ENCODE measurements at regions not wholly inside any gene's neighbourhood (a gene's known extent, or its start where the extent isn't known, plus 50 kb on each side); places are given as distances from the start of the nearest gene placed in this dataset.

DNA sequence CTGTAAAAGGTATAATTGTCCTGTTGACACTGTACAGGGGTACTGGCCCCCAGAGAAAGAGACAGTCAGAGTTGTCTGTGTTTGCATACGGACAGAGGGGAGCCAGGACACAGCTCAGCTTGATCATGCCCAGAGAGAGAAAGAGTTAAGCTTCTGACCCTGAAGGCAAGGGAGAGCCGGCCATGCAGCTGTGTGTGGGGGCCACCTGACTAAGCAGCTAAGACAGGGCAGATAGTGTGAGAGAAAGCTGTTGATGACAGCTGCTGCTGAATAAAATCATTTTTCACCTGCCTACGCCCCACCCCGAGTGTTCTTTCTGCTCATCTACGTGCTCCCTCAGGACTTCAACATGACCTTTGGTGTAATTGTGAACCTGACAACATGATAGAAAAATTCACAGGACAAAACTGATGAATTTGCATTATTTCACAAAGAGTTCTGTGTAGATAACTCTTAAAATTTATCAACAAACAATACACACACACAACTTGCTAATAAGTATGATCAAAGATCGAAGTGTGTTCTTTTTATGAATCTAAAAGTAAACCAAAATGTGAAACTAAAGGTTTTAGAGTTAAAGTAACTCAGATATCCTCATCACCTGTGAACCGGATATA is 1294.3 kb upstream of the ATXN8OS start:
- Histone ChIP-seq H3K27me3 (ENCODE audit: control insufficient read depth, insufficient read depth, low read length) (no peaks in the 10 kb centered on the region), H3K4me3 (ENCODE audit: low read depth, low read length) (no peak overlapping the region), H3K36me3 (ENCODE audit: control insufficient read depth, insufficient read depth, low read length) (no peaks in the 10 kb centered on the region)
- DNase-seq (ENCODE audit: low read depth) = no peak
- TF ChIP-seq, protein P1, sequence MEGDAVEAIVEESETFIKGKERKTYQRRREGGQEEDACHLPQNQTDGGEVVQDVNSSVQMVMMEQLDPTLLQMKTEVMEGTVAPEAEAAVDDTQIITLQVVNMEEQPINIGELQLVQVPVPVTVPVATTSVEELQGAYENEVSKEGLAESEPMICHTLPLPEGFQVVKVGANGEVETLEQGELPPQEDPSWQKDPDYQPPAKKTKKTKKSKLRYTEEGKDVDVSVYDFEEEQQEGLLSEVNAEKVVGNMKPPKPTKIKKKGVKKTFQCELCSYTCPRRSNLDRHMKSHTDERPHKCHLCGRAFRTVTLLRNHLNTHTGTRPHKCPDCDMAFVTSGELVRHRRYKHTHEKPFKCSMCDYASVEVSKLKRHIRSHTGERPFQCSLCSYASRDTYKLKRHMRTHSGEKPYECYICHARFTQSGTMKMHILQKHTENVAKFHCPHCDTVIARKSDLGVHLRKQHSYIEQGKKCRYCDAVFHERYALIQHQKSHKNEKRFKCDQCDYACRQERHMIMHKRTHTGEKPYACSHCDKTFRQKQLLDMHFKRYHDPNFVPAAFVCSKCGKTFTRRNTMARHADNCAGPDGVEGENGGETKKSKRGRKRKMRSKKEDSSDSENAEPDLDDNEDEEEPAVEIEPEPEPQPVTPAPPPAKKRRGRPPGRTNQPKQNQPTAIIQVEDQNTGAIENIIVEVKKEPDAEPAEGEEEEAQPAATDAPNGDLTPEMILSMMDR (IDR thresholded peaks at IDR 0.05; ENCODE audit: insufficient read depth, low read length, poor library complexity, severe bottlenecking) = no peak

DNA sequence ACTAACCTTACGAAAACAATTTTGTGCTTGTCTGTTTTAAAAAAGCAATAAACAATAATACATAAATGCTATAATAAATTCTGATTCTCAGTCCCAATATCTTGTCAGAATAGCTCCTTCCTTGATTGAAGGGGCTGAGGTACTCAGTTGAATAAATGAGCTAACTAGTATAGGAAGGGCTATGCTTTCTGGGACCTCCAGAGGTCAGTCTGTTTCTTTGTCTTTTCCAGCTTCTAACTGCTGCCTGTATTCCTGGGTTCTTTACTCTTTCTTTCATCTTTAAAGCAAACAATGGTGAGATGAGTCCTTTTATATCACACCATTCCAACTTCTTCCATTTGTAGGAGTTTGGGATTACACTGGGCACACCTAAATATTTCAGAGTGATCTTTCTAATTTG is 1297.0 kb upstream of the ATXN8OS start:
- Histone ChIP-seq H3K27me3 (ENCODE audit: control insufficient read depth, insufficient read depth, low read length) (no peaks in the 10 kb centered on the region), H3K4me3 (ENCODE audit: low read depth, low read length) (no peak overlapping the region), H3K36me3 (ENCODE audit: control insufficient read depth, insufficient read depth, low read length) (no peaks in the 10 kb centered on the region)
- TF ChIP-seq, protein P1 (IDR thresholded peaks at IDR 0.05; ENCODE audit: insufficient read depth, low read length, poor library complexity, severe bottlenecking) = peak; percentile 15
- no peak for DNase-seq (ENCODE audit: low read depth)

DNA sequence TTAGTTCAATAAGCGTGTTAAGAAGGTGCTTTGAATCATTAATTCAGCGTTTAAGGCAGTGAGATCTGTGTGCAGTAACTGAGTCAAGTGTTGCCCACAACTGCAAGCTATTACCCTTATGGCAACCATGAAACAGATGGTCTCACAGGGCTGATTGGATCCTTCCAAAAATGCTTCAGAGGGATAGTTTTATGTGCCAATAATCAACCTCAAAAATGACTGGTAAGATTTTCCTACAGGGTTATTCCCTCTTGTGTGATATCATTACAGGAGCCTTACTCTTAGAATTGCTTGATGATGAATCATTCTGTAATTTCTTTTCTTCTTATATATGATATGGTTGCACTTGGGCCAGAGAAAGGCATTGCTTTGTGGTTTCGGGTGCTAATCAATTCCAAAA is 1299.2 kb upstream of the ATXN8OS start:
- Histone ChIP-seq H3K36me3 (ENCODE audit: control insufficient read depth, insufficient read depth, low read length) (no peaks in the 10 kb centered on the region), H3K4me3 (ENCODE audit: low read depth, low read length) (no peak overlapping the region), H3K27me3 (ENCODE audit: control insufficient read depth, insufficient read depth, low read length) (no peaks in the 10 kb centered on the region)
- TF ChIP-seq, protein P1 (IDR thresholded peaks at IDR 0.05; ENCODE audit: insufficient read depth, low read length, poor library complexity, severe bottlenecking) = no peak
- no peak for DNase-seq (ENCODE audit: low read depth)

DNA sequence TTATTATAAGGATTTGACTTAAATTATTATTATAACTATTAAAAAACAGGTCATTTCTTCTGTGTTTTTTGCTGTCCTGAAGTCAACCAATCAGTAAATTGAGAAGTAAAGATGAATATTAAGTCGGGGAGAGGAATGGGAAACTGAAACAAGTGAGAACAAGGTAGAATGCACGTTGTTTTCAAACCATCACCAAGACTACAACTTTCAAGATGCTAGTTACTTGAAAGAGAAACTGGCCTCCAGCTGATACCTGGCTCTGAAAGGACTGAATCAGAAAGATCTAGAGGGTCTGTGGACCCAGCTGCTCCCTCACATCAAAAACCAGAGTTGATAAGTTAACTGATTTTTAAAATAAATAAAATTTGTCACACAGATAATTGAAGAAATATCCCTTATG is 1301.5 kb upstream of the ATXN8OS start:
- no peaks in the 10 kb centered on the region for H3K27me3 ChIP-seq (ENCODE audit: control insufficient read depth, insufficient read depth, low read length)

DNA sequence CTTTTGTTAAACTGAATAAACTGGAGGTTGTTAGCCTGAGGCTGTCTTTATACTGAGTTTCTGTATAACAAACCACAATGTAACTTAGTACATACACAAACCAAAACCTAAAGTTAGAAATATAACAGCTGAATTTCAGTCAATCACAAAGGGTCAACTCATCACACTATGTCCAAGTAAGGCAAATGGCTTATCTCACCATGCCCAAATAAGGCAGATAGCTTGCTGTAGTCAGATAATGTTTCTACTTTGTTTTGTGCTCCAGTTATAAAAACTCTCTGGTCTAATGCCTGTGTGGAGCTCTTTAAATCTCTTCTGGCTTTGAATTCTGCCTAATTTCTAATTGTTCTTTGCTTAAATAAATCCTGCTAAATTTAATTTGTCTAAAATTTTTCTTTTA is 1323.4 kb upstream of the ATXN8OS start:
- Histone ChIP-seq H3K4me3 (ENCODE audit: low read depth, low read length) (no peak overlapping the region), H3K27me3 (ENCODE audit: control insufficient read depth, insufficient read depth, low read length) (no peaks in the 10 kb centered on the region), H3K36me3 (ENCODE audit: control insufficient read depth, insufficient read depth, low read length) (no peaks in the 10 kb centered on the region)
- TF ChIP-seq, protein P1 (IDR thresholded peaks at IDR 0.05; ENCODE audit: insufficient read depth, low read length, poor library complexity, severe bottlenecking) = no peak
- no peak for DNase-seq (ENCODE audit: low read depth)

More for the DNA sequence above, 1301.5 kb upstream of the ATXN8OS start:
- Histone ChIP-seq H3K36me3 (ENCODE audit: control insufficient read depth, insufficient read depth, low read length) (no peaks in the 10 kb centered on the region), H3K4me3 (ENCODE audit: low read depth, low read length) (no peak overlapping the region)
- no peak for DNase-seq (ENCODE audit: low read depth)
- TF ChIP-seq, protein P1 (IDR thresholded peaks at IDR 0.05; ENCODE audit: insufficient read depth, low read length, poor library complexity, severe bottlenecking) = no peak

DNA sequence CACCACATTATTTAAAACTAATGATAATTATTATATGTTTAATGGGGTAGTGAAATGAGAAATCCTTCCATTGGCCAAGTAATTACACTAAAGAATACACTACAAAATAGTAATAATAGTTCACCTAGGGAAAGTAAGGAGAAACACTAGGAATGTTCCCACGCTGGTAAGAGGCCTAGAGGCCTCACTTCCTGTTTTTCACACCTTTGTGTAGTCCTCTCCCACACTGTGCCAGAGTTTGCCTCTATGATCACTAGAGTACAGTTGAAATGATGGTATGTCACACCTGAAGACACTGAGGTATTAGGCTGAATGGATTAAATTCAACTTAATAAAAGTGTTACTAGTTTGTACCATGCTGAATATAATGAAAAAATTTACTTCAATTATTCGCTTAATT is 1348.0 kb upstream of the ATXN8OS start:
- no peak overlapping the region for H3K4me3 ChIP-seq (ENCODE audit: low read depth, low read length)
- H3K36me3 ChIP-seq (ENCODE audit: control insufficient read depth, insufficient read depth, low read length) = no peaks in the 10 kb centered on the region
- DNase-seq (ENCODE audit: low read depth) = no peak
- H3K27me3 ChIP-seq (ENCODE audit: control insufficient read depth, insufficient read depth, low read length) = no peaks in the 10 kb centered on the region
- TF ChIP-seq, protein P1 (IDR thresholded peaks at IDR 0.05; ENCODE audit: insufficient read depth, low read length, poor library complexity, severe bottlenecking) = no peak
